HEK293T (cell line): ENCODE measurements at regions not wholly inside any gene's neighbourhood (a gene's known extent, or its start where the extent isn't known, plus 50 kb on each side); places are given as distances from the start of the nearest gene placed in this dataset.

Experiments
- ARNT ChIP-seq: fragments of 450-650 bp; IDR thresholded peaks from 2 replicates; pipeline ENCODE4 v1.6.1; 2017; ENCODE audit warnings: mild to moderate bottlenecking
- FOXM1 ChIP-seq: fragments of 450-650 bp; IDR thresholded peaks from 2 replicates; pipeline ENCODE4 v1.6.1; 2017; ENCODE audit warnings: mild to moderate bottlenecking, borderline replicate concordance
- L3MBTL2 ChIP-seq: fragments of 450-650 bp; conservative IDR thresholded peaks from 2 replicates; pipeline ENCODE4 v1.6.1; 2016; ENCODE audit warnings: mild to moderate bottlenecking
- NFRKB ChIP-seq: fragments of 450-650 bp; IDR thresholded peaks from 2 replicates; pipeline ENCODE4 v1.6.1; 2016; ENCODE audit warnings: mild to moderate bottlenecking, moderate library complexity
- PKNOX1 ChIP-seq: fragments of 450-650 bp; IDR thresholded peaks from 2 replicates; pipeline ENCODE4 v1.6.1; 2016
- SP1 ChIP-seq: fragments of 450-650 bp; IDR thresholded peaks from 2 replicates; pipeline ENCODE4 v1.6.1; 2017
- SUZ12 ChIP-seq: fragments of 450-650 bp; IDR thresholded peaks from 2 replicates; pipeline ENCODE4 v1.6.1; 2016; ENCODE audit warnings: mild to moderate bottlenecking

GRCh38 chr12:67559751-67560150, 88.8 kb upstream of the DYRK2 start:
- no peak for TF ChIP-seq SUZ12
- no peak for TF ChIP-seq FOXM1
- no peak for TF ChIP-seq L3MBTL2
- no peak for TF ChIP-seq PKNOX1
- no peak for TF ChIP-seq SP1
- TF ChIP-seq ARNT, result no peak
- TF ChIP-seq NFRKB, result no peak
